Tibial nerve (tissue), 4 donors: ENCODE measurements at regions not wholly inside any gene's neighbourhood (a gene's known extent, or its start where the extent isn't known, plus 50 kb on each side); places are given as distances from the start of the nearest gene placed in this dataset.

Experiments used
- CTCF ChIP-seq, 5 experiments: fragments of 200-600 bp in 3 of 5; fragments of 450-650 bp in 2 of 5; sonication (generic) in 3 of 5; IDR thresholded peaks; one replicate each; pipeline ENCODE4 v1.5.1; 2016 to 2019; ENCODE audit warnings: antibody characterized with exemption in 5 of 5, mild to moderate bottlenecking in 3 of 5, moderate library complexity in 2 of 5
- EP300 ChIP-seq, 2 donors: sonication (generic); formaldehyde crosslinking; IDR thresholded peaks; one replicate each; pipeline ENCODE4 v1.6.1; 2017; ENCODE audit warnings: antibody characterized with exemption in 2 of 2, mild to moderate bottlenecking in 1 of 2
- POLR2A ChIP-seq, 2 donors: fragments of 450-650 bp; IDR thresholded peaks; one replicate each; pipeline ENCODE4 v1.6.1; 2017; ENCODE audit warnings: antibody characterized with exemption in 2 of 2, mild to moderate bottlenecking in 2 of 2, moderate library complexity in 2 of 2

- TF ChIP-seq CTCF (IDR thresholded peaks at IDR 0.05), result no peak
- no peak for TF ChIP-seq POLR2A (IDR thresholded peaks at IDR 0.05)
- no peak for TF ChIP-seq EP300 (IDR thresholded peaks at IDR 0.05)
Measured at GRCh38 chr12:90794212-90794611, 160.8 kb downstream of the CCER1 start.
